Epithelial cell of esophagus (primary cell): ENCODE measurements at regions not wholly inside any gene's neighbourhood (a gene's known extent, or its start where the extent isn't known, plus 50 kb on each side); places are given as distances from the start of the nearest gene placed in this dataset.

Experiments
- DNase-seq: peaks from one replicate; pipeline ENCODE4 v3.0.0; 2010; ENCODE audit warnings: low read depth
- H3K4me3 ChIP-seq: 2 replicates; pipeline ENCODE4 v1.5.1; 2011; ENCODE audit warnings: mild to moderate bottlenecking, low read length, control low read depth
- CTCF ChIP-seq: IDR thresholded peaks from 2 replicates; pipeline ENCODE4 v1.5.1; 2011; ENCODE audit warnings: low read depth, mild to moderate bottlenecking, low read length, control low read depth, inconsistent platforms; ENCODE audit not compliant: insufficient read depth; ENCODE audit errors: missing control alignments

GRCh38 chr22:26998716-26999115, 341.3 kb downstream of the MIAT start:
- DNase-seq, result no peak
- no peak for TF ChIP-seq CTCF
- H3K4me3 ChIP-seq, result no peak overlapping the region

- no peak for TF ChIP-seq CTCF
- H3K4me3 ChIP-seq, result no peak overlapping the region
- no peak for DNase-seq
These were observed 345.9 kb downstream of the MIAT start for GRCh38 chr22:27003297-27003696.

- no peak overlapping the region for H3K4me3 ChIP-seq
- no peak for TF ChIP-seq CTCF
- DNase-seq, result no peak
These were observed 347.0 kb downstream of the MIAT start for GRCh38 chr22:27004434-27004833.

- H3K4me3 ChIP-seq, result no peak overlapping the region
- DNase-seq, result no peak
- no peak for TF ChIP-seq CTCF
These were observed 351.1 kb downstream of the MIAT start for GRCh38 chr22:27008454-27008853.

- no peak for DNase-seq
- no peak overlapping the region for H3K4me3 ChIP-seq
- TF ChIP-seq CTCF, result no peak
These were observed 353.7 kb downstream of the MIAT start for GRCh38 chr22:27011133-27011532.

- no peak overlapping the region for H3K4me3 ChIP-seq
- TF ChIP-seq CTCF, result no peak
- no peak for DNase-seq
These were observed 354.3 kb downstream of the MIAT start for GRCh38 chr22:27011717-27012116.

- no peak for TF ChIP-seq CTCF
- peak; percentile 4 for DNase-seq
- no peak overlapping the region for H3K4me3 ChIP-seq
These were observed 362.4 kb downstream of the MIAT start for GRCh38 chr22:27019827-27020226.
